Activated naive CD4-positive, alpha-beta T cell treated with anti-CD3 and anti-CD28 coated beads, Interleukin-2, amount 10 ng/mL, durations not matched to agents 7 days and 5 days (primary cell): ENCODE measurements at regions not wholly inside any gene's neighbourhood (a gene's known extent, or its start where the extent isn't known, plus 50 kb on each side); places are given as distances from the start of the nearest gene placed in this dataset.

ENCODE experiments used
- CTCF ChIA-PET: fragments of 350-600 bp; sonication (Branson Sonifier 250); formaldehyde crosslinking; loops from one replicate; lab custom pipeline; 2021; ENCODE audit warnings: antibody characterized with exemption; lab: Charles Lee
- DNase-seq: peaks from one replicate; pipeline ENCODE4 v3.0.0-alpha.2; 2020
- H3K27ac Mint-ChIP-seq: one replicate; pipeline ENCODE4 v1.8.0; 2021; ENCODE audit warnings: mild to moderate bottlenecking, moderate library complexity, mixed read lengths
- H3K27me3 Mint-ChIP-seq: one replicate; pipeline ENCODE4 v1.8.0; 2021; ENCODE audit warnings: mild to moderate bottlenecking, mixed read lengths
- H3K36me3 Mint-ChIP-seq: one replicate; pipeline ENCODE4 v1.8.0; 2021; ENCODE audit warnings: mixed read lengths
- H3K4me1 Mint-ChIP-seq: one replicate; pipeline ENCODE4 v1.8.0; 2021; ENCODE audit warnings: mixed read lengths
- H3K4me3 Mint-ChIP-seq: one replicate; pipeline ENCODE4 v1.8.0; 2021; ENCODE audit warnings: mild to moderate bottlenecking, moderate library complexity, mixed read lengths
- H3K9me3 Mint-ChIP-seq: one replicate; pipeline ENCODE4 v1.8.0; 2021; ENCODE audit warnings: mixed read lengths

DNA sequence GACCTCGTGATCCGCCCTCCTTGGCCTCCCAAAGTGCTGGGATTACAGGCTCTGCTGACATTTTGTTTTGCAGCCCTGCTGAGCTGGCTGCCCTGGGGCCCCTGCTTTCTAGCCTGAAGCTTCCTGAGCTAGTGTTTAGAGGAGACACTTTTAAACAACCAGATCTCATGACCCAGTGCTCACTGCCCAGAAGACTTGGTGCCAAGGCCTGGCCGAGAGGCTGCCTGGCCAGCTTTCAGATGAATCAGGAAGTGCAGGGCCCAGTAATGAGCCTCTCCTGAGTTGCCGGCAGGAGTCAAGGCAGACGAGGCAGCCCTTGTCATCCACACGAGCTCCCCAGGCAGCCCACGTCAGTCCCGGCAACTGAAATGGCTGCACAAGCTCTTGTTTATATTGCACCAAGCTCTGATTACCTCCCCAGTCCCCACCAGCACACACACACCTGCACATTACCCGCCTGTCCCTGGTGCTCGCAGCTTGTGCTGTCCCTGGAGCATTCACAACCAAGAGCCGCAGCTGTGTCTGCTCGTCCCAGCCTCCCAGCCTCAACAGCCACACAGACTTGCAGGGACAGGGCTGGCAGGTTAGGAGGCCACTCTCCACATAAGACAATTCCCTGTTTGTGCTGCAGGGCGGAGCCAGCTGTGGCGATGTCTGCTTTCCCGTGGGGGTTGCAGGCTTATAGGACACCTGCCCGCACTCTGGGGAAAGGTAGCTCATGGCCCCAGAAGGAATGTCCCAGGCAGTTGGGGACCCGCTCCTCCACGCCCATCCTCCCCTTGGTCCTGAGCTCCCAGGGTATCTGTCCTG is 331.2 kb upstream of the MYT1L start:
- Mint-ChIP-seq H3K4me1 (peaks cover 3% of the 10 kb centered on the region), H3K4me3 (no peak overlapping the region), H3K27ac (no peak overlapping the region), H3K36me3 (no peaks in the 10 kb centered on the region), H3K27me3 (peaks cover under 1% of the 10 kb centered on the region), H3K9me3 (peaks cover 18% of the 10 kb centered on the region)
- CTCF ChIA-PET = no interaction called here
- no peak for DNase-seq

- Mint-ChIP-seq H3K9me3 (peaks cover 18% of the 10 kb centered on the region), H3K4me3 (no peak overlapping the region), H3K27me3 (peaks cover 5% of the 10 kb centered on the region), H3K36me3 (no peaks in the 10 kb centered on the region), H3K27ac (no peak overlapping the region), H3K4me1 (peaks cover 7% of the 10 kb centered on the region)
- CTCF ChIA-PET = no interaction called here
- DNase-seq = no peak
These were observed 329.8 kb upstream of the MYT1L start for GRCh38 chr2:2660789-2661355.

GRCh38 chr2:2657121-2657962 is 326.3 kb upstream of the MYT1L start:
- H3K36me3 Mint-ChIP-seq = no peaks in the 10 kb centered on the region
- H3K27ac Mint-ChIP-seq = no peak overlapping the region
- no peak for DNase-seq
- no peak overlapping the region for H3K4me3 Mint-ChIP-seq
- H3K27me3 Mint-ChIP-seq = peaks cover 5% of the 10 kb centered on the region
- peaks cover 7% of the 10 kb centered on the region for H3K4me1 Mint-ChIP-seq
- CTCF ChIA-PET = no interaction called here
- H3K9me3 Mint-ChIP-seq = peaks cover 18% of the 10 kb centered on the region

GRCh38 chr2:2656115-2657011 is 325.3 kb upstream of the MYT1L start:
- no peak overlapping the region for H3K4me3 Mint-ChIP-seq
- H3K27me3 Mint-ChIP-seq = peaks cover 5% of the 10 kb centered on the region
- peaks cover 18% of the 10 kb centered on the region for H3K9me3 Mint-ChIP-seq
- H3K27ac Mint-ChIP-seq = no peak overlapping the region
- no peaks in the 10 kb centered on the region for H3K36me3 Mint-ChIP-seq
- CTCF ChIA-PET = no interaction called here
- no peak for DNase-seq
- peaks cover 7% of the 10 kb centered on the region for H3K4me1 Mint-ChIP-seq

GRCh38 chr2:2655453-2656114 is 324.5 kb upstream of the MYT1L start:
- no peaks in the 10 kb centered on the region for H3K36me3 Mint-ChIP-seq
- H3K4me1 Mint-ChIP-seq = peaks cover 7% of the 10 kb centered on the region
- no peak overlapping the region for H3K4me3 Mint-ChIP-seq
- no peak for DNase-seq
- CTCF ChIA-PET = no interaction called here
- no peak overlapping the region for H3K27ac Mint-ChIP-seq
- peaks cover 5% of the 10 kb centered on the region for H3K27me3 Mint-ChIP-seq
- peaks cover 16% of the 10 kb centered on the region for H3K9me3 Mint-ChIP-seq

DNA sequence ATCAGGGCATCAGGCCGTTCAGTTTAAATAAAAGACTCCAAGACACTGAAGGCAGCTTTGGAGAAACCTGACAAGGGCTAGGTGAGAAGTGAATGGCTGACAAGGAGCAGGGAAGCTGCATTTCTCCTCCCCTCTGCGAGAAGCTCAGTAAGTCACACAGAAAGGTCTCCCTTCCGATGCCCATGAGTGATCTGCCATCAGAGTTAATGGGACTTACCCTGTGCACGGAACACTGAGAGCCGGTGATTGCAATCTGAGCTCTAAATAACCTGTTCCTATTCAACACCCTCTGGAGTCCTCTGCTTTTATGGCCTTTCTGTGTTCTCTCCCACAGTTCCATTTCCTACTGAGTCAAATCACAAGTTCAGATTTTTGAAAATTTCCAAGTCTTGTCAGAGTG is 322.2 kb upstream of the MYT1L start:
- H3K27ac Mint-ChIP-seq = no peak overlapping the region
- H3K9me3 Mint-ChIP-seq = peaks cover 3% of the 10 kb centered on the region
- CTCF ChIA-PET = no interaction called here
- no peak for DNase-seq
- no peak overlapping the region for H3K4me3 Mint-ChIP-seq
- H3K36me3 Mint-ChIP-seq = no peaks in the 10 kb centered on the region
- H3K4me1 Mint-ChIP-seq = peaks cover 10% of the 10 kb centered on the region
- peaks cover 13% of the 10 kb centered on the region for H3K27me3 Mint-ChIP-seq

- Mint-ChIP-seq H3K4me3 (no peak overlapping the region), H3K4me1 (peaks cover 23% of the 10 kb centered on the region), H3K27me3 (peaks cover 9% of the 10 kb centered on the region), H3K27ac (no peak overlapping the region), H3K36me3 (no peaks in the 10 kb centered on the region), H3K9me3 (no peaks in the 10 kb centered on the region)
- no peak for DNase-seq
- CTCF ChIA-PET = no interaction called here
These were observed 319.7 kb upstream of the MYT1L start for GRCh38 chr2:2650608-2651375.

- Mint-ChIP-seq H3K9me3 (no peaks in the 10 kb centered on the region), H3K27me3 (peaks cover 9% of the 10 kb centered on the region)
These were observed 318.3 kb upstream of the MYT1L start for GRCh38 chr2:2649109-2650072.

DNA sequence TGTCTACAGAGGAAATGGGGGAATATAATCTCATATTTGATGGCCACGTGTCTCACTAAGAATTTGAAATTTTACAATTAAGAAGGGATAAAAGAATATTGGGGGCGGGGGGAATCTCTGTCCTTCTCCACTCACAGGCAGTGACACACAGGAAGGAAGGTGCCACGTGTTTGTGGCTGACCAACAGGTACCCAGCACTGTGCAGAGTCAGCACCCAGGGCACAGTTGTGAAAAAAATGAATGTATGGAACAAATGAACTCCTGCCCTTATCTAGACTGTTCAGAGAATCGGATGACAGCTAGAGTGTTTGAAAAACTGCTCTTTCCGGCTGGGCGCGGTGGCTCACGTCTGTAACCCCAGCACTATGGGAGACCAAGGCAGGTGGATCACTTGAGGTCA is 317.0 kb upstream of the MYT1L start:
- CTCF ChIA-PET = no interaction called here
- H3K27ac Mint-ChIP-seq = no peak overlapping the region
- no peak for DNase-seq

More at GRCh38 chr2:2649109-2650072, 318.3 kb upstream of the MYT1L start:
- Mint-ChIP-seq H3K36me3 (no peaks in the 10 kb centered on the region), H3K27ac (no peak overlapping the region), H3K4me1 (peaks cover 23% of the 10 kb centered on the region), H3K4me3 (no peak overlapping the region)
- no peak for DNase-seq
- CTCF ChIA-PET = no interaction called here

GRCh38 chr2:2647141-2647541 is 316.1 kb upstream of the MYT1L start:
- peak; percentile 43 for DNase-seq
- CTCF ChIA-PET = no interaction called here
- peaks cover 2% of the 10 kb centered on the region for H3K9me3 Mint-ChIP-seq
- peak overlapping the region; percentile 85 for H3K27ac Mint-ChIP-seq
- H3K4me3 Mint-ChIP-seq = peak overlapping the region; percentile 46
- peaks cover 9% of the 10 kb centered on the region for H3K27me3 Mint-ChIP-seq
- H3K4me1 Mint-ChIP-seq = peaks cover 26% of the 10 kb centered on the region
- no peaks in the 10 kb centered on the region for H3K36me3 Mint-ChIP-seq

More for the DNA sequence above, 317.0 kb upstream of the MYT1L start:
- Mint-ChIP-seq H3K27me3 (peaks cover 9% of the 10 kb centered on the region), H3K4me3 (no peak overlapping the region), H3K9me3 (peaks cover 2% of the 10 kb centered on the region), H3K36me3 (no peaks in the 10 kb centered on the region), H3K4me1 (peaks cover 26% of the 10 kb centered on the region)

- peak overlapping the region; percentile 46 for H3K4me3 Mint-ChIP-seq
- peaks cover 2% of the 10 kb centered on the region for H3K9me3 Mint-ChIP-seq
- no peaks in the 10 kb centered on the region for H3K36me3 Mint-ChIP-seq
- peak; percentile 77 for DNase-seq
- CTCF ChIA-PET = no interaction called here
- H3K4me1 Mint-ChIP-seq = peaks cover 26% of the 10 kb centered on the region
- peaks cover 9% of the 10 kb centered on the region for H3K27me3 Mint-ChIP-seq
- peak overlapping the region; percentile 85 for H3K27ac Mint-ChIP-seq
These were observed 315.5 kb upstream of the MYT1L start for GRCh38 chr2:2646433-2647051.
